Endothelial cell of umbilical vein (primary cell): ENCODE measurements at regions not wholly inside any gene's neighbourhood (a gene's known extent, or its start where the extent isn't known, plus 50 kb on each side); places are given as distances from the start of the nearest gene placed in this dataset.

Experiments used
- BruUV-seq: library from RNA; stranded (reverse); fragments of 400-500 nt; replicated peaks from 2 replicates; lab custom pipeline; 2021; lab: Mats Ljungman, UMichigan
- CTCF ChIA-PET: fragments of 300-600, 350-600 bp; sonication (Branson Sonifier 250); formaldehyde crosslinking; loops from one replicate; lab custom pipeline; 2021; ENCODE audit warnings: antibody characterized with exemption, inconsistent platforms; lab: Charles Lee
- POLR2A ChIA-PET: fragments of 300-600, 350-600 bp; sonication (Branson Sonifier 250); formaldehyde crosslinking; loops from one replicate; lab custom pipeline; 2021; ENCODE audit warnings: antibody characterized with exemption, inconsistent platforms; lab: Charles Lee
- DNase-seq: peaks from one replicate; pipeline ENCODE4 v3.0.0-alpha.2; 2011; ENCODE audit warnings: low read depth, low spot score
- FAIRE-seq: peaks from 2 replicates; lab custom pipeline; 2011; peaks lifted over from hg19 to GRCh38; lab: Jason Lieb, UNC
- H2AFZ ChIP-seq: 2 replicates; pipeline ENCODE4 v1.6.0; 2012; ENCODE audit warnings: low read depth, low read length, control low read depth, inconsistent platforms
- H3K27ac ChIP-seq: 2 replicates; pipeline ENCODE4 v1.5.1; 2011; ENCODE audit warnings: low read depth, mild to moderate bottlenecking, control low read depth, low read length, moderate library complexity; ENCODE audit not compliant: insufficient read depth
- H3K27me3 ChIP-seq, 2 experiments: 2 replicates each; pipeline versions ENCODE4 v1.6.0 to v1.6.1; 2011; ENCODE audit warnings: low read length in 2 of 2, mixed read lengths in 1 of 2; ENCODE audit not compliant: control insufficient read depth in 2 of 2, insufficient read depth in 2 of 2
- H3K36me3 ChIP-seq, 2 experiments: 2 replicates in 1 of 2; 3 replicates in 1 of 2; pipeline ENCODE4 v1.5.1; 2011; ENCODE audit warnings: low read length in 2 of 2, mild to moderate bottlenecking in 1 of 2, moderate library complexity in 1 of 2; ENCODE audit not compliant: control insufficient read depth in 2 of 2, insufficient read depth in 2 of 2; ENCODE audit errors: extremely low read depth in 1 of 2
- H3K4me1 ChIP-seq: 3 replicates; pipeline ENCODE4 v1.5.1; 2011; ENCODE audit warnings: mild to moderate bottlenecking, low read length; ENCODE audit not compliant: control insufficient read depth, insufficient read depth; ENCODE audit errors: extremely low read depth
- H3K4me2 ChIP-seq: 2 replicates; pipeline ENCODE4 v1.6.1; 2011; ENCODE audit warnings: low read length, control low read depth, mixed read lengths; ENCODE audit not compliant: insufficient read depth
- H3K4me3 ChIP-seq, 3 experiments: fragments of 200-600 bp in 1 of 3; sonication (generic), shearing (Covaris generic) in 1 of 3; replicated peaks in 1 of 3; 2 replicates each; pipeline ENCODE4 v1.5.1; 2011 to 2016; ENCODE audit warnings: control low read depth in 3 of 3, low read length in 3 of 3, mild to moderate bottlenecking in 2 of 3, inconsistent platforms in 1 of 3, low read depth in 1 of 3, moderate library complexity in 1 of 3; ENCODE audit not compliant: insufficient read depth in 1 of 3
- H3K79me2 ChIP-seq: 2 replicates; pipeline ENCODE4 v1.6.0; 2012; ENCODE audit warnings: low read length, inconsistent platforms; ENCODE audit not compliant: control insufficient read depth, insufficient read depth
- H3K9ac ChIP-seq: replicated peaks from 2 replicates; pipeline ENCODE3; 2011; ENCODE audit warnings: low read length, control low read depth; ENCODE audit not compliant: insufficient read depth; ENCODE audit errors: extremely low read depth
- H3K9me1 ChIP-seq: replicated peaks from 3 replicates; pipeline ENCODE4 v1.6.0; 2011; ENCODE audit warnings: mild to moderate bottlenecking, low read length; ENCODE audit not compliant: control insufficient read depth, insufficient read depth; ENCODE audit errors: extremely low read depth
- H3K9me3 ChIP-seq: replicated peaks from 2 replicates; pipeline ENCODE4 v1.5.1; 2012; ENCODE audit warnings: low read length, inconsistent platforms; ENCODE audit not compliant: control insufficient read depth, insufficient read depth
- H4K20me1 ChIP-seq: replicated peaks from 2 replicates; pipeline ENCODE3; 2011; ENCODE audit warnings: mild to moderate bottlenecking, low read length; ENCODE audit not compliant: control insufficient read depth, insufficient read depth; ENCODE audit errors: extremely low read depth
- EZH2 ChIP-seq: IDR thresholded peaks from 2 replicates; pipeline ENCODE4 v1.6.1; 2012; ENCODE audit warnings: borderline replicate concordance, low read depth, mild to moderate bottlenecking, moderate library complexity, low read length, inconsistent platforms; ENCODE audit not compliant: severe bottlenecking
- GATA2 ChIP-seq: IDR thresholded peaks from 2 replicates; pipeline ENCODE4 v1.7.0; 2011; ENCODE audit warnings: low read depth, mild to moderate bottlenecking, moderate library complexity, mixed read lengths, low read length; ENCODE audit not compliant: insufficient read length, insufficient read depth
- JUN ChIP-seq: IDR thresholded peaks from 2 replicates; pipeline ENCODE4 v1.6.1; 2011; ENCODE audit warnings: borderline replicate concordance, low read depth; ENCODE audit not compliant: insufficient read length, insufficient read depth
- MAX ChIP-seq: IDR thresholded peaks from 2 replicates; pipeline ENCODE4 v1.6.1; 2011; ENCODE audit not compliant: insufficient read depth, insufficient read length
- MYC ChIP-seq: IDR thresholded peaks from one replicate; pipeline ENCODE4 v1.6.1; 2011; ENCODE audit warnings: mild to moderate bottlenecking, low read depth, low read length
- POLR2A ChIP-seq: IDR thresholded peaks from 2 replicates; pipeline ENCODE4 v1.6.1; 2012; ENCODE audit warnings: low read depth, mild to moderate bottlenecking, control low read depth, low read length
- dilution Hi-C: fragments of 300-500 bp; cut with MboI; formaldehyde crosslinking; loops from one replicate; pipeline ENCODE4 v1.15.0; 2019; ENCODE audit warnings: low sequenced_read_pairs; ENCODE audit not compliant: extremely low pct_ligation_motif_present
- intact Hi-C: fragments of 100-400 bp; cut with micrococcal nuclease; formaldehyde crosslinking; loops from one replicate; pipeline ENCODE4 v1.10.0; 2022
- TF ChIP-seq, protein P1 (sequence below), 2 donors: IDR thresholded peaks; 1 replicate in 1 of 2; 2 replicates in 1 of 2; pipeline ENCODE4 v1.5.1; 2011; ENCODE audit warnings: low read length in 2 of 2, mild to moderate bottlenecking in 2 of 2, moderate library complexity in 2 of 2, control low read depth in 1 of 2, inconsistent platforms in 1 of 2, low read depth in 1 of 2; ENCODE audit not compliant: insufficient read depth in 1 of 2; ENCODE audit errors: extremely low read depth in 1 of 2

DNA sequence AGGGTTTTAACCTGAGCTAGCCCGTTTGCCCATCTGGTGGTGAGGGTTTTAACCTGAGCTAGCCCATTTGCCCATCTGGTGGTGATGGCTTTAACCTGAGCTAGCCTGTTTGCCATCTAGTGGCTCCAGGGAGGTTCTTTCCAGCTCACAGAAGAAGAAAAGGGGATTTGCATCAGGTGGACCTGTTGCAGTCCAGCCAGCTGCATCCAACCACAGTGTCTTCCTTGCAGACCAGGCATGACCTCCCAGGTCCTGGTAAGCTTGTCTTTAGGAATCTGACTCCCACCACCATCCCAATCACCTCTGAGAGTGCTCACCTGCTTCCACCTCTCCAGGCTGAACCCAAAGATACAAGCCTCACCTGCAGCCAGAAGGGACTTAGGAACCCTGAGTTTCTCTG, 62.4 kb upstream of the EMX2 start:
- Histone ChIP-seq H2AFZ (no peak overlapping the region), H3K79me2 (no peaks in the 10 kb centered on the region), H3K4me3 (no peak overlapping the region), H3K36me3 (no peaks in the 10 kb centered on the region), H3K27me3 (peaks cover 2 to 4% of the 10 kb centered on the region in 2 experiments), H3K4me2 (no peak overlapping the region), H3K9ac (no peak overlapping the region), H3K9me3 (no peaks in the 10 kb centered on the region), H3K27ac (no peak overlapping the region), H4K20me1 (no peaks in the 10 kb centered on the region), H3K9me1 (no peaks in the 10 kb centered on the region), H3K4me1 (no peaks in the 10 kb centered on the region)
- DNase-seq (no peak), FAIRE-seq (no peak)
- TF ChIP-seq MYC, result no peak
- POLR2A ChIA-PET, result no interaction called here
- dilution Hi-C loops, result no loop called here
- no TSS peak for BruUV-seq
- intact Hi-C loops, result no loop called here
- CTCF ChIA-PET, result interaction anchor here (0.6 to 6.5 kb wide), 12 partner anchors 8 to 979 kb away, joined by 3 to 279 read pairs (median 4); no protein-coding TSS in a partner anchor

DNA sequence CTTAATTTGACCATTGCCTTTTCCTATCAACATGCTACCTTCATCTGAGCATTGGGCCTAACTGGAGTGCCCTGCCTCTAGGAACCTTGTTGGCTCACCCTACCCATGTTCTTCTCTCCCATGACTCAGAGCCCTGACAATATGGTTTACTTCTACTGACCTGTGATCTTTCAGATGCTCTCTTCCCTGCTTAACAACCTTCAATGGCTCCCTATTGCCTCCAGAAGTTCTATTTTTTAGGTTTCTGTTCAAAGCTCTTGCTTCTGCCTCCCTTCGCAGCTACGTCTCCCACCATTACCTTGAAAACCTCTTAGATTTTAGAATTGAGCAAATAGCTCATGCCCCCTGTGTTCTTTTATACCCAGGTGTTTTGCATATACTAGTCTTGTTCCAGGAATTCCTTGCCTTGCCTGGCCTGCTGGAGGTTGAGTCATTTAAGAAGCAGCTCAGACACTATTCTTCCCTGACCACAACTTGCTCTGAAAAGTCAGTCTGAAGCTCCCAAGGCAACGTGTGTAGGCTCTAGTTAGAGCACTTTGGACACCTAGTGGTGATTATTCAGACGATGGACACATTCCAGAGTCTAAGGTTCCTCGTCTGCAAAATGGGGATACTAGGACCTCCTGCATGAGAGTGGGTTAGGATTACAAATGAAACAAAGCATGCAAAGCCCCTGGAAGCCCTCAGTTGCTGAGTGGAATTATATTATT, 64.4 kb upstream of the EMX2 start:
- no peaks in the 10 kb centered on the region for H4K20me1 ChIP-seq
- no peaks in the 10 kb centered on the region for H3K79me2 ChIP-seq
- POLR2A ChIA-PET, result no interaction called here

More for the DNA sequence above, 64.4 kb upstream of the EMX2 start:
- dilution Hi-C loops, result no loop called here
- Histone ChIP-seq H2AFZ (no peak overlapping the region), H3K9ac (no peak overlapping the region), H3K4me3 (no peak overlapping the region), H3K4me2 (no peak overlapping the region), H3K36me3 (no peaks in the 10 kb centered on the region), H3K27me3 (peaks cover 2 to 6% of the 10 kb centered on the region in 2 experiments), H3K9me1 (no peaks in the 10 kb centered on the region), H3K4me1 (no peaks in the 10 kb centered on the region), H3K27ac (no peak overlapping the region), H3K9me3 (no peaks in the 10 kb centered on the region)
- CTCF ChIA-PET, result interaction anchor here (0.6 to 6.5 kb wide), 23 partner anchors 9 to 981 kb away, joined by 3 to 279 read pairs (median 6); no protein-coding TSS in a partner anchor
- intact Hi-C loops, result loop anchor here (1.0 to 5.0 kb wide), 2 partner anchors 35 to 261 kb away; no protein-coding TSS in a partner anchor
- FAIRE-seq (peak; percentile 62), DNase-seq (peak; percentile 44)
- no TSS peak for BruUV-seq
- TF ChIP-seq EZH2, result no peak
- no peak for TF ChIP-seq JUN
- TF ChIP-seq GATA2, result no peak
- no peak for TF ChIP-seq MAX
- TF ChIP-seq POLR2A, result no peak
- TF ChIP-seq, protein P1, sequence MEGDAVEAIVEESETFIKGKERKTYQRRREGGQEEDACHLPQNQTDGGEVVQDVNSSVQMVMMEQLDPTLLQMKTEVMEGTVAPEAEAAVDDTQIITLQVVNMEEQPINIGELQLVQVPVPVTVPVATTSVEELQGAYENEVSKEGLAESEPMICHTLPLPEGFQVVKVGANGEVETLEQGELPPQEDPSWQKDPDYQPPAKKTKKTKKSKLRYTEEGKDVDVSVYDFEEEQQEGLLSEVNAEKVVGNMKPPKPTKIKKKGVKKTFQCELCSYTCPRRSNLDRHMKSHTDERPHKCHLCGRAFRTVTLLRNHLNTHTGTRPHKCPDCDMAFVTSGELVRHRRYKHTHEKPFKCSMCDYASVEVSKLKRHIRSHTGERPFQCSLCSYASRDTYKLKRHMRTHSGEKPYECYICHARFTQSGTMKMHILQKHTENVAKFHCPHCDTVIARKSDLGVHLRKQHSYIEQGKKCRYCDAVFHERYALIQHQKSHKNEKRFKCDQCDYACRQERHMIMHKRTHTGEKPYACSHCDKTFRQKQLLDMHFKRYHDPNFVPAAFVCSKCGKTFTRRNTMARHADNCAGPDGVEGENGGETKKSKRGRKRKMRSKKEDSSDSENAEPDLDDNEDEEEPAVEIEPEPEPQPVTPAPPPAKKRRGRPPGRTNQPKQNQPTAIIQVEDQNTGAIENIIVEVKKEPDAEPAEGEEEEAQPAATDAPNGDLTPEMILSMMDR (IDR thresholded peaks at IDR 0.05; ENCODE audit: extremely low read depth in 1 of 2, insufficient read depth in 1 of 2, low read depth in 1 of 2, low read length in 2 of 2), result peak in 1 of 2 donors; percentile 18
